ENCODE measurements at regions not wholly inside any gene's neighbourhood (a gene's known extent, or its start where the extent isn't known, plus 50 kb on each side); places are given as distances from the start of the nearest gene placed in this dataset.

DNA sequence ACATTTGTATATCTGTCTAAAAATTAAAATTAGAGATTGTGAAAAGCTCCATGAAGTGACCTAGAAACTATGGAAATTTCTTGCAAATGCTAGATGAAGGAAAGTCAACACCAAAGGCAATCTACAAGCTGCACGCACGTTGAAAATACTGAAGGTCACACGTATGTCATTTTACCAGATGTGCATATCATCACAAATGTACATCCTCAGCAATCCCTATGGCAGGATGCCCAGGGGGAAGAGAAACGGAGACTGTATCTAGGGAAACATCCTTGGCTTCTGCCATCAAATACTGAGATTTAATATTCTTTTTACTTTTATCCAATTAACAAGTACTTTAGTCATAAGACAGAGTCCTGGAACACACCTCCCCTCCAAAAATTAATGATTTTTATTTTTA lies 672.0 kb downstream of the RNF144B start:
- TF ChIP-seq CTCF (IDR thresholded peaks at IDR 0.05), result no peak
- TF ChIP-seq POLR2A (IDR thresholded peaks at IDR 0.05), result no peak
